Esophagus muscularis mucosa (tissue), 4 donors: ENCODE measurements at regions not wholly inside any gene's neighbourhood (a gene's known extent, or its start where the extent isn't known, plus 50 kb on each side); places are given as distances from the start of the nearest gene placed in this dataset.

Source experiments
- CTCF ChIP-seq, 3 experiments: fragments of 200-600 bp in 2 of 3; fragments of 450-650 bp in 1 of 3; sonication (generic) in 2 of 3; IDR thresholded peaks; one replicate each; pipeline ENCODE4 v1.5.1; 2017 to 2019; ENCODE audit warnings: antibody characterized with exemption in 3 of 3, mild to moderate bottlenecking in 2 of 3, moderate library complexity in 1 of 3
- EP300 ChIP-seq: sonication (generic); formaldehyde crosslinking; IDR thresholded peaks from one replicate; pipeline ENCODE4 v1.6.1; 2017; ENCODE audit warnings: antibody characterized with exemption
- POLR2A ChIP-seq: fragments of 450-650 bp; IDR thresholded peaks from one replicate; pipeline ENCODE4 v1.6.1; 2017; ENCODE audit warnings: antibody characterized with exemption, moderate library complexity, mild to moderate bottlenecking, low read depth
- POLR2AphosphoS5 ChIP-seq, 2 donors: sonication (generic); formaldehyde crosslinking; IDR thresholded peaks; one replicate each; pipeline ENCODE4 v1.6.1; 2017; ENCODE audit warnings: antibody characterized with exemption in 2 of 2

GRCh38 chr11:37264060-37264459 is 666.0 kb upstream of the RAG2 start:
- TF ChIP-seq CTCF (IDR thresholded peaks at IDR 0.05) (no peak), EP300 (no peak), POLR2AphosphoS5 (IDR thresholded peaks at IDR 0.05) (no peak), POLR2A (no peak)
